ENCODE measurements at regions not wholly inside any gene's neighbourhood (a gene's known extent, or its start where the extent isn't known, plus 50 kb on each side); places are given as distances from the start of the nearest gene placed in this dataset.

DNA sequence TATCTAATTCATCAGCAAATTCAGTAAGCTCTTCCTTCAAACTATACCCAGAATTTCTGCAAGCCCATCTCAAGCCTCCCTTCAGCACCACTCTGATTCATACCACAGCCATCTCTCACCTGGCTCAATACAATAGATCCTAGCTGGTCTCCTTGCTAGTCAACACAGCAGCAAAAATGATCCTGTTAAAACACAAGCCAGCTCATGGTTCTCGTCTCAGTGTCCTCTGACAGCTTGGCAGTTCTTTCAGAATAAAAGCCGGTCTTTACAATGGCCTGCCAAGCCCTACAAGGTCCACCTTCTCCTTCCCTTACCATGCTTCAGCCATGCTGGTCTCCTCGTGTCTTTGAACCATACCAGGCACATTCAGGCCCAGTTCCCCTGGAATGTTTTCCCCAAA is 296.9 kb upstream of the RND3 start:
- TF ChIP-seq TCF7L2 (IDR thresholded peaks at IDR 0.05; ENCODE audit: borderline replicate concordance, extremely low read depth, insufficient read depth, insufficient read length) (no peak), POLR2AphosphoS5 (IDR thresholded peaks at IDR 0.05; ENCODE audit: low read depth, low read length) (no peak), SRF (IDR thresholded peaks at IDR 0.05; ENCODE audit: low read depth) (no peak)
